GM20000 (cell line): ENCODE measurements at regions not wholly inside any gene's neighbourhood (a gene's known extent, or its start where the extent isn't known, plus 50 kb on each side); places are given as distances from the start of the nearest gene placed in this dataset.

Source experiments
- DNase-seq: peaks from one replicate; pipeline ENCODE4 v3.0.0; 2012; ENCODE audit warnings: low spot score
- CTCF ChIP-seq: IDR thresholded peaks from 2 replicates; pipeline ENCODE4 v1.5.1; 2012; ENCODE audit warnings: mild to moderate bottlenecking, control low read depth; ENCODE audit errors: extremely low read depth, missing control alignments

DNA sequence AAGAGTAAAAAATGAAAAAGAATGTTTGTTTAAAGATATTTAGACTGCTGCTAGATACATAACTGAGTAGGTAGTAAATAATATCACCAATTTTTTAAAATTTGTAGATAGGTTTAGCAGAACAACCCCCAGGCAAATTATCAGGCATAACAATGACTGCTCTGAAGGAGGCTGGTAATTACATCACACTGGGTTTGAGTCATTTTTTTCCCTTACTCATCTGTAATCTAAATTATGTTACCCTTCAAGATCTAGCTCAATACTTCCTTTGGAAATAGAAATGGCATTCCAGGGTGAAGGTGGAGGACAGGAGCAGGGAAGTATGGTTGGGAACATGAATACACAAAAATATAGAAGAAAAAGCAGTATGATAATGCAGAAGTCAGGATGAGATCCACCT is 431.6 kb upstream of the MAOA start:
- DNase-seq: no peak
- TF ChIP-seq CTCF: no peak

DNA sequence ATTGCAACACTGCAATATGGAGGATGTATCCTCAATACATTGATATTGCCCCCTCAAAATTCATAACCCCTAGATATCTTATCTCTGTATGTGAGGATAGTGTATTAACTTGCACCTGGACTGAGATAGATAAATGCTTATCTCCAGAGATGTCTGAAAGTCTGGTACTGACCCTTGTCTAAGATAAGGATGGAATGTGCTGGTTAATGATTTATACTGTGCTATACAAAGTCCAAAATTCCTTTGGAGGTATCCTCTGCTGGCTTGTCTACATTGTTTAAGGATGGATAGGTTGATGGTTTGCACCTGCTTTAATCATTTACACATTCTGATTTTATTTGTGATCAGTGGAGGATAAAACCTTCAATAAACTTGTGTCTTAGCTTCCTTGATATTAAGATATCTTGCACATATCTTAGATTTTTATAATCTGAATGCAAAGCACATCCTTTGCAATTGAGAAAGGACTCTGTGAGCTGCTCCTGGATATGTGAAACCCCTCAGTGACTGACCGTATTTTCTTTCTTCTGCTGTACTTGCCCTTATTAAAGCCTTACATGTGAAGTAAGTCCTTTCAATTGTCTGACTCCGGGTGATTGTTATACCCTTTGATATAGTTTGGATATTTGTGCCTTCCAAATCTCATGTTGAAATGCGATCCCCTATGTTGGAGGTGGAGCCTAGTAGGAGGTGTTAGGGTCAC is 430.3 kb upstream of the MAOA start:
- TF ChIP-seq CTCF: no peak
- no peak for DNase-seq

GRCh38 chrX:43238461-43238945 is 417.6 kb upstream of the MAOA start:
- no peak for DNase-seq
- no peak for TF ChIP-seq CTCF

DNA sequence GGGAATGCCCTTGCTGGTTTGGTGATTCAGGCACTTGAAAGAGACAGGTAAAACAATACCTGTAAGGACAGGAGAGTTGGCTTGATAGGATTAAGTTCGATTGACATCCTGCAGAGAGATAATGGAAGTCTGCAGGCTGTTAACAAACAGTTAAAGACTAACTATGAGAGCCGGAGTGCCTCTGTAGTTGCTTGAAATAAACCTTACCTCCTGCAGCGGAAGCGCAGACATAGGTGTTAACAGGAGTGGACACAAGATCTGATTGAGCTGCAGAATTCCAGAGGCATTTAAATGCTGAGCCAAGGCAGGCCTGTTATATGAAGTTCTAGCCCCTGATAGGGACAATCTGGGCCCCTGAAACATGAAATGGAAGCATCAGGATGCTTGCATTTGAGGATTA is 416.7 kb upstream of the MAOA start:
- no peak for TF ChIP-seq CTCF
- DNase-seq: no peak

- no peak for TF ChIP-seq CTCF
- DNase-seq: no peak
Measured at GRCh38 chrX:43255596-43255995, 400.5 kb upstream of the MAOA start.

GRCh38 chrX:43266487-43266886 is 389.6 kb upstream of the MAOA start:
- TF ChIP-seq CTCF: no peak
- no peak for DNase-seq

- no peak for DNase-seq
- TF ChIP-seq CTCF: no peak
Measured at GRCh38 chrX:43267652-43268051, 388.4 kb upstream of the MAOA start.
